Ishikawa (cell line): ENCODE measurements at regions not wholly inside any gene's neighbourhood (a gene's known extent, or its start where the extent isn't known, plus 50 kb on each side); places are given as distances from the start of the nearest gene placed in this dataset.

Experiments
- CEBPB ChIP-seq: IDR thresholded peaks from 2 replicates; pipeline ENCODE4 v1.6.1; 2012
- CREB1 ChIP-seq: IDR thresholded peaks from 2 replicates; pipeline ENCODE4 v1.6.1; 2012; ENCODE audit warnings: low read depth
- EGR1 ChIP-seq: IDR thresholded peaks from 2 replicates; pipeline ENCODE4 v1.6.1; 2012
- EP300 ChIP-seq: IDR thresholded peaks from 2 replicates; pipeline ENCODE4 v1.6.1; 2012; ENCODE audit warnings: borderline replicate concordance
- FOXM1 ChIP-seq: IDR thresholded peaks from 2 replicates; pipeline ENCODE4 v1.6.1; 2012; ENCODE audit warnings: low read depth, borderline replicate concordance
- NFIC ChIP-seq: IDR thresholded peaks from 2 replicates; pipeline ENCODE4 v1.6.1; 2012
- RAD21 ChIP-seq: IDR thresholded peaks from 2 replicates; pipeline ENCODE4 v1.6.1; 2012; ENCODE audit warnings: low read depth
- TAF1 ChIP-seq: IDR thresholded peaks from 2 replicates; pipeline ENCODE4 v1.6.1; 2012; ENCODE audit warnings: low read depth, mild to moderate bottlenecking
- TCF12 ChIP-seq: IDR thresholded peaks from 2 replicates; pipeline ENCODE4 v1.6.1; 2012; ENCODE audit warnings: low read depth
- TEAD4 ChIP-seq: IDR thresholded peaks from 2 replicates; pipeline ENCODE4 v1.6.1; 2012
- YY1 ChIP-seq: IDR thresholded peaks from 2 replicates; pipeline ENCODE4 v1.6.1; 2012; ENCODE audit warnings: low read depth
- ZBTB7A ChIP-seq: IDR thresholded peaks from 2 replicates; pipeline ENCODE4 v1.6.1; 2012; ENCODE audit warnings: low read depth
- TF ChIP-seq, protein P1 (sequence below): IDR thresholded peaks from 2 replicates; pipeline ENCODE4 v1.6.1; 2012
- TF ChIP-seq, protein P2 (sequence below): IDR thresholded peaks from 2 replicates; pipeline ENCODE4 v1.6.1; 2012
- TF ChIP-seq, protein P3 (sequence below): IDR thresholded peaks from 2 replicates; pipeline ENCODE4 v1.6.1; 2012; ENCODE audit warnings: low read depth, mild to moderate bottlenecking

DNA sequence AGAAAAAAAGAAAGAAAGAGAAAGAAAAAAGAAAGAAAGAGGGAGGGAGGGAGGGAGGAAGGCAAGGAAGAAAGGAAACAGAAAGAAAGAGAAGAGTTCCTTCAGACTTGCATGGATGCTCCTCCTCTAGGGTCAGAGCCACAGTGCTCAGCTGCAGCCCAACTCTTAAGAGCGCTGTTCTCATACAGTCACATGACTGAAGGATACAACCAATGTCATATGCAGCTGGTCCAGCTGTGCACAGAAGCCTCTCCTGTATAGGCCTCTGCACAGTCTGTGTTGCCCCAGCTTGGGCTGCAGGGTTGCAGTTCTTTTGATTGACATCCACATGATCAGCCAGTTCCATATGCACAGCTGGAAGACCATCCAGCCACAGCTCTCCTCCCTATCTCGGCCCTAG lies 86.8 kb upstream of the CTNNB1 start:
- TF ChIP-seq, protein P1, sequence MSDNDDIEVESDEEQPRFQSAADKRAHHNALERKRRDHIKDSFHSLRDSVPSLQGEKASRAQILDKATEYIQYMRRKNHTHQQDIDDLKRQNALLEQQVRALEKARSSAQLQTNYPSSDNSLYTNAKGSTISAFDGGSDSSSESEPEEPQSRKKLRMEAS: no peak
- no peak for TF ChIP-seq ZBTB7A
- no peak for TF ChIP-seq EGR1
- TF ChIP-seq TCF12: no peak
- TF ChIP-seq TEAD4: no peak
- TF ChIP-seq TAF1: no peak
- TF ChIP-seq NFIC: no peak
- TF ChIP-seq, protein P2, sequence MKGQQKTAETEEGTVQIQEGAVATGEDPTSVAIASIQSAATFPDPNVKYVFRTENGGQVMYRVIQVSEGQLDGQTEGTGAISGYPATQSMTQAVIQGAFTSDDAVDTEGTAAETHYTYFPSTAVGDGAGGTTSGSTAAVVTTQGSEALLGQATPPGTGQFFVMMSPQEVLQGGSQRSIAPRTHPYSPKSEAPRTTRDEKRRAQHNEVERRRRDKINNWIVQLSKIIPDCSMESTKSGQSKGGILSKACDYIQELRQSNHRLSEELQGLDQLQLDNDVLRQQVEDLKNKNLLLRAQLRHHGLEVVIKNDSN: no peak
- TF ChIP-seq YY1: no peak
- TF ChIP-seq, protein P3, sequence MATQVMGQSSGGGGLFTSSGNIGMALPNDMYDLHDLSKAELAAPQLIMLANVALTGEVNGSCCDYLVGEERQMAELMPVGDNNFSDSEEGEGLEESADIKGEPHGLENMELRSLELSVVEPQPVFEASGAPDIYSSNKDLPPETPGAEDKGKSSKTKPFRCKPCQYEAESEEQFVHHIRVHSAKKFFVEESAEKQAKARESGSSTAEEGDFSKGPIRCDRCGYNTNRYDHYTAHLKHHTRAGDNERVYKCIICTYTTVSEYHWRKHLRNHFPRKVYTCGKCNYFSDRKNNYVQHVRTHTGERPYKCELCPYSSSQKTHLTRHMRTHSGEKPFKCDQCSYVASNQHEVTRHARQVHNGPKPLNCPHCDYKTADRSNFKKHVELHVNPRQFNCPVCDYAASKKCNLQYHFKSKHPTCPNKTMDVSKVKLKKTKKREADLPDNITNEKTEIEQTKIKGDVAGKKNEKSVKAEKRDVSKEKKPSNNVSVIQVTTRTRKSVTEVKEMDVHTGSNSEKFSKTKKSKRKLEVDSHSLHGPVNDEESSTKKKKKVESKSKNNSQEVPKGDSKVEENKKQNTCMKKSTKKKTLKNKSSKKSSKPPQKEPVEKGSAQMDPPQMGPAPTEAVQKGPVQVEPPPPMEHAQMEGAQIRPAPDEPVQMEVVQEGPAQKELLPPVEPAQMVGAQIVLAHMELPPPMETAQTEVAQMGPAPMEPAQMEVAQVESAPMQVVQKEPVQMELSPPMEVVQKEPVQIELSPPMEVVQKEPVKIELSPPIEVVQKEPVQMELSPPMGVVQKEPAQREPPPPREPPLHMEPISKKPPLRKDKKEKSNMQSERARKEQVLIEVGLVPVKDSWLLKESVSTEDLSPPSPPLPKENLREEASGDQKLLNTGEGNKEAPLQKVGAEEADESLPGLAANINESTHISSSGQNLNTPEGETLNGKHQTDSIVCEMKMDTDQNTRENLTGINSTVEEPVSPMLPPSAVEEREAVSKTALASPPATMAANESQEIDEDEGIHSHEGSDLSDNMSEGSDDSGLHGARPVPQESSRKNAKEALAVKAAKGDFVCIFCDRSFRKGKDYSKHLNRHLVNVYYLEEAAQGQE: no peak
- no peak for TF ChIP-seq EP300
- no peak for TF ChIP-seq FOXM1
- TF ChIP-seq CEBPB: no peak
- TF ChIP-seq CREB1: no peak
- TF ChIP-seq RAD21: no peak

DNA sequence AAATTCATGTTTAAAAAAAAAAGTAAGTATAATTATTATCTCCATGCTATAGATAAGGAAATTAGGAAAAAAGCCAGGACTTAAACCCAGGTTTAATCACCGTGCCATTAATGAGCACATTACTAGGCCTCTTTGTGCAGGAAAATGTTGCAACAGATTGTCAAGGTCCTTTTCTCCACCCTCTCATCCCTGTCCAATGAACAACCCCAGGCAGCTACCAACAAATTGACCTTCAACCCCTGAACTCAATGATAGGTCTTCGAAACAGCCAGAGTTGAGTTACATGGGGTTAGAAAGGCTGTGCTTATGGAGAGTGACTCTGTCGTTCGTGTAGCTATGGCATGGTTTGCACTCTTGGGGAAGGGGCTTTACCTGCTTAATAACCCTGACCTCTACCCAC lies 84.2 kb upstream of the CTNNB1 start:
- TF ChIP-seq FOXM1 (no peak), NFIC (no peak), EGR1 (no peak)
- TF ChIP-seq, protein P1: no peak

DNA sequence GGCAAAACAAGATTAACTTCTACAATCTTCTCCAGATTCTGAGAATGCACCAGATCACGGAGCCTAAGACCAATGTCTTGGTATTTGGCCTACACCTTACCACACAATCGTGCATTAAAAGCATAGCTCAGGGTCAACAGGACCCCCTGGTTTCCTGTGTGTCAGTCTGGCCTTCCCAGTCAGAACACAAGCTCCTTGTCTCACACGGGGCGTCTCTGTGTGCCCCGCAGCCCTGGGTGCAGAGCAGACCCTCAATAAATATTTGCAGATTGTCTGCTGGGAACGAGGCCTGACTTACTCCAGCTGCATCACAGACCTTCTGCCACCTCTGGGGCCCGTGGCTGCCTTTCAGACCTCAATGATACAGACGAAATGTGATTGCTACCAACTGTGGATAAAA lies 82.5 kb upstream of the CTNNB1 start:
- TF ChIP-seq ZBTB7A (no peak), FOXM1 (no peak), TCF12 (no peak), EGR1 (no peak), TAF1 (no peak), YY1 (no peak), CREB1 (no peak), RAD21 (no peak), NFIC (no peak), TEAD4 (no peak), EP300 (no peak), CEBPB (no peak)
- TF ChIP-seq, protein P2: no peak
- TF ChIP-seq, protein P1: no peak
- TF ChIP-seq, protein P3: no peak

DNA sequence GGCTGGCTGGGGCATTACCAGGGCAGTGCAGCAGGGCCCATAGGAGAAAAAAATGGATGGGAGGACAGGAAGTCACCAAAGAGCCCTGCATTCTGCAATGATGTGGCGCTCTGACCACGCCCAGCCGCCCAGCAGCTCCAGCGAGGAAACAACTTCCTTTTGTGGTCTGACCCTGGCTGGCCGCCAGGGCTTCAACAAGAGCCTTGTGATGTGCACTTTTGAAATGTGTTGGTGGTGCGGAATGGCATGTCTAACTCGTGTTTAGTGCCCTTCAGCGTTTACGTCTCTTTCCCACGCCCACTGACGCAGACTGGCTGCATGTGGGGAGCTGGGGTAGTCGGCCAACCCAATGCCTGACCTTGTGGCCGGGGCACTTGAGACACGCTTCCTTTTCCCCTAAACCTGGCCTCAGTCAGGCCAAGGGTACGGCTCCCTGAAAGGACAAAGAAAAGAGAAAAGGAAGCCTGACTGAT lies 81.9 kb upstream of the CTNNB1 start:
- TF ChIP-seq NFIC: peak; percentile 82
- TF ChIP-seq, protein P1: peak; percentile 57
- no peak for TF ChIP-seq TCF12

DNA sequence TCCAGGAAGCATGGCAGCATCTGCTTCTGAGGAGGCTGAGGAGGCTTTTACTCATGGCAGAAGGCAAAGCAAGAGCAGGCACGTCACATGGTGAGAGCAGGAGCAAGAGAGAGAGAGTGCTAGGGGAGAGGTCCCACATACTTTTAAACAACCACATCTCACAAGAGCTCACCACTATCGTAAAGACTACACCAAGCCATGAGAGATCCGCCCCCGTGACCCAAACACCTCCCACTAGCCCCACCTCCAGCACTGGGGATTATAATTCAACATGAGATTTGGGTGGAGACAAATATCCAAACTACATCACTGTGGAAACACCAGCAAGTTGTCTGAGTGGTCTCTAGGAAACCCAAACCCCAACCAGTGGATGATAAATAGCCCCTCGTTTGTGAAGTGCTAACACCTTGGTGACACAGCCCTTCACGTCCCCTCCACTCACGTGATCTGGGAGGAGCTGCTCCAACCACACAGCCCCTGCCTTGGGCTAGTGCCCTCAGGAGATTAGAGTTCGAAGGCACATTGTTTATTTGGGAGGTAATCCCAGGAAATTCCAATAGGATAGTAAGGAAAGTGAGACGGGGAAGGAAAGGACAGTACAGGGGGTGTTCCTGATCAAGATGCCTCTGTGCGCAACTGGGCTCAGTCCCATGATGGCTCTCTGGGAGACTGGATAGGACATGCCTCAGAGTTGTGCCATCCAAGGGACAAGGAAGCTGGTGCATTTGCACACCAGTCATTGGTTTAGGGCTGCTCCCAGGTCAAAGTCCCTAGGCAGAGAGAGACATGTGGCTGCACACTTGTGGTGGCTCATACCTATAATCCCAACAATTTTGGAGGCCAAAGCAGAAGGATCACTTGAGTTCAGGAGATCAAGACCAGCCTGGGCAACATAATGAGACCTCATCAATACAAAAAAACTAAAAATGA lies 80.6 kb upstream of the CTNNB1 start:
- TF ChIP-seq RAD21: no peak

DNA sequence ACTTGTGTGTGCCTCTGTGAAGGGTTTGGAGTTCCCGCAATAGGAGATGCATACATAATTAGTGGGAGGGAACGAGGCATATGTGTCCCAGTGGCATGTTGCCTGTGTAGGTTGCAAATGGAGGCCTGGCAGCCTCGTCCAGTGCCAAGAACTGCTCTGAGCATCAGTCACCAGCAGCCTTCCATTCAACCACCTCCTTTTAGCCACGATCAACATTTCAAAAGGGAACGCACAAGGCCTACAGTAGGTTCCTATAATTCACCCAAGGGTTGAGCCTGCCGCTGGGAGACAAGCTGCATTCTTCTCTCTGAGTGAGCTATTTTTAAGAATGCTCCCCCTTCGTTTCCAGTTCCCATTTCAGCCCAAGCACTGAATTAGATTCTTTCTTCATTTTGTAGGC lies 78.8 kb upstream of the CTNNB1 start:
- no peak for TF ChIP-seq FOXM1
- TF ChIP-seq TEAD4: no peak
